ENCODE measurements at regions not wholly inside any gene's neighbourhood (a gene's known extent, or its start where the extent isn't known, plus 50 kb on each side); places are given as distances from the start of the nearest gene placed in this dataset.
"Not testable (repeated sequence)": the region's sequence is repeated elsewhere in the genome, so short reads cannot be mapped to it uniquely, and the experiment has no call there.

- H3K27me3 ChIP-seq (ENCODE audit: insufficient read depth, low read depth): no peaks in the 10 kb centered on the region
- H4K20me1 ChIP-seq (ENCODE audit: insufficient read depth): no peaks in the 10 kb centered on the region
- H3K9ac ChIP-seq: no peak overlapping the region
- TF ChIP-seq, protein P1, sequence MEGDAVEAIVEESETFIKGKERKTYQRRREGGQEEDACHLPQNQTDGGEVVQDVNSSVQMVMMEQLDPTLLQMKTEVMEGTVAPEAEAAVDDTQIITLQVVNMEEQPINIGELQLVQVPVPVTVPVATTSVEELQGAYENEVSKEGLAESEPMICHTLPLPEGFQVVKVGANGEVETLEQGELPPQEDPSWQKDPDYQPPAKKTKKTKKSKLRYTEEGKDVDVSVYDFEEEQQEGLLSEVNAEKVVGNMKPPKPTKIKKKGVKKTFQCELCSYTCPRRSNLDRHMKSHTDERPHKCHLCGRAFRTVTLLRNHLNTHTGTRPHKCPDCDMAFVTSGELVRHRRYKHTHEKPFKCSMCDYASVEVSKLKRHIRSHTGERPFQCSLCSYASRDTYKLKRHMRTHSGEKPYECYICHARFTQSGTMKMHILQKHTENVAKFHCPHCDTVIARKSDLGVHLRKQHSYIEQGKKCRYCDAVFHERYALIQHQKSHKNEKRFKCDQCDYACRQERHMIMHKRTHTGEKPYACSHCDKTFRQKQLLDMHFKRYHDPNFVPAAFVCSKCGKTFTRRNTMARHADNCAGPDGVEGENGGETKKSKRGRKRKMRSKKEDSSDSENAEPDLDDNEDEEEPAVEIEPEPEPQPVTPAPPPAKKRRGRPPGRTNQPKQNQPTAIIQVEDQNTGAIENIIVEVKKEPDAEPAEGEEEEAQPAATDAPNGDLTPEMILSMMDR (conservative IDR thresholded peaks at IDR 0.05; ENCODE audit: low read depth, low read length): no peak
- H3K4me3 ChIP-seq (IDR thresholded peaks at IDR 0.05; ENCODE audit: insufficient read depth, low read depth, low read length): no peak overlapping the region
- H3K4me1 ChIP-seq (ENCODE audit: low read depth, poor library complexity, severe bottlenecking): no peaks in the 10 kb centered on the region
- H2AFZ ChIP-seq (ENCODE audit: low read depth): no peak overlapping the region
- H3K27ac ChIP-seq: no peak overlapping the region
- H3K79me2 ChIP-seq (ENCODE audit: insufficient read depth, low read depth): no peaks in the 10 kb centered on the region
- H3K36me3 ChIP-seq (ENCODE audit: insufficient read depth): no peaks in the 10 kb centered on the region
- no peak overlapping the region for H3K4me2 ChIP-seq
Measured at GRCh38 chr2:107719141-107719540, 107.6 kb upstream of the RGPD4 start.

- Histone ChIP-seq H2AFZ (ENCODE audit: low read depth) (no peak overlapping the region), H3K4me3 (IDR thresholded peaks at IDR 0.05; ENCODE audit: insufficient read depth, low read depth, low read length) (no peak overlapping the region), H3K27me3 (ENCODE audit: insufficient read depth, low read depth) (no peaks in the 10 kb centered on the region), H3K36me3 (ENCODE audit: insufficient read depth) (no peaks in the 10 kb centered on the region), H4K20me1 (ENCODE audit: insufficient read depth) (no peaks in the 10 kb centered on the region), H3K79me2 (ENCODE audit: insufficient read depth, low read depth) (no peaks in the 10 kb centered on the region), H3K27ac (no peak overlapping the region), H3K4me1 (ENCODE audit: low read depth, poor library complexity, severe bottlenecking) (no peaks in the 10 kb centered on the region), H3K9ac (no peak overlapping the region), H3K4me2 (no peak overlapping the region)
- TF ChIP-seq, protein P1 (conservative IDR thresholded peaks at IDR 0.05; ENCODE audit: low read depth, low read length): no peak
Measured at GRCh38 chr2:107719836-107720235, 106.9 kb upstream of the RGPD4 start.

DNA sequence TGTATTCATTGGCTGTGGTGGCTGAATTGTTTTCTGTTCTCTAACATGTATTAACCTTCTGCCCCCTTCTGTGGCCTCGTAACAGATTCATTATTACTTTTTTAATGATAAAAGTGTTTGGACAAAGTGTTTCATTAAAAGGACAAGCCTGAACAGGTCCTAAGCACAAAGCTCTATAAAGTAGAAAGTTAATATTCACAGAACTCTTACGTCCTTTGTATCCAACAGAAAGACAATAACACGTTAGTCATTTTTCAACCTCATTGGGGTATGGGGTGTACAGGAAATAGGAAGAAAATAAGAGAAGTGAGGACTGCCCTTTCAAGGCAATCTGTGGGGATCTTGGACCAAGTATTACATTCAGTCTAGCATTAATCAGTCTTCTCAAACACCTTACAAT, 105.5 kb upstream of the RGPD4 start:
- no peaks in the 10 kb centered on the region for H3K27me3 ChIP-seq (ENCODE audit: insufficient read depth, low read depth)
- H3K4me1 ChIP-seq (ENCODE audit: low read depth, poor library complexity, severe bottlenecking): no peaks in the 10 kb centered on the region
- no peak overlapping the region for H3K4me3 ChIP-seq (IDR thresholded peaks at IDR 0.05; ENCODE audit: insufficient read depth, low read depth, low read length)
- H4K20me1 ChIP-seq (ENCODE audit: insufficient read depth): no peaks in the 10 kb centered on the region
- H3K79me2 ChIP-seq (ENCODE audit: insufficient read depth, low read depth): no peaks in the 10 kb centered on the region
- no peak overlapping the region for H2AFZ ChIP-seq (ENCODE audit: low read depth)
- no peak overlapping the region for H3K9ac ChIP-seq
- H3K27ac ChIP-seq: no peak overlapping the region
- no peaks in the 10 kb centered on the region for H3K36me3 ChIP-seq (ENCODE audit: insufficient read depth)
- no peak overlapping the region for H3K4me2 ChIP-seq
- TF ChIP-seq, protein P1 (conservative IDR thresholded peaks at IDR 0.05; ENCODE audit: low read depth, low read length): no peak

- Histone ChIP-seq H2AFZ (ENCODE audit: low read depth) (no peak overlapping the region), H3K27ac (no peak overlapping the region), H3K4me3 (IDR thresholded peaks at IDR 0.05; ENCODE audit: insufficient read depth, low read depth, low read length) (no peak overlapping the region), H3K79me2 (ENCODE audit: insufficient read depth, low read depth) (no peaks in the 10 kb centered on the region), H3K36me3 (ENCODE audit: insufficient read depth) (no peaks in the 10 kb centered on the region), H3K4me2 (no peak overlapping the region), H4K20me1 (ENCODE audit: insufficient read depth) (no peaks in the 10 kb centered on the region), H3K27me3 (ENCODE audit: insufficient read depth, low read depth) (no peaks in the 10 kb centered on the region), H3K9ac (no peak overlapping the region), H3K4me1 (ENCODE audit: low read depth, poor library complexity, severe bottlenecking) (no peaks in the 10 kb centered on the region)
- TF ChIP-seq, protein P1 (conservative IDR thresholded peaks at IDR 0.05; ENCODE audit: low read depth, low read length): no peak
Measured at GRCh38 chr2:107721586-107721985, 105.1 kb upstream of the RGPD4 start.

DNA sequence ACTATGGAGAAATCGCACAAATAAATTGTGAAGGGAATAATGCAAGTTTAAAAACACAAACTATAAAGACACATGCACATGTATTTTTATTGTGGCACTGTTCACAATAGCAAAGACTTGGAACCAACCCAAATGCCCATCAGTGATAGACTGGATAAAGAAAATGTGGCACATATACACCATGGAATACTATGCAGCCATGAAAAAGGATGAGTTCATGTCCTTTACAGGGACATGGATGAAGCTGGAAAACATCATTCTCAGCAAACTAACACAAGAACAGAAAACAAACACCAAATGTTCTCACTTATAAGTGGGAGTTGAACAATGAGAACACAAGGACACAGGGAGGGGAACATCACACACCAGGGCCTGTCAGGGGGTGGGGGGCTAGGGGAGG, 100.9 kb upstream of the RGPD4 start:
- H3K4me2 ChIP-seq; H3K9ac ChIP-seq; H3K4me1 ChIP-seq (ENCODE audit: low read depth, poor library complexity, severe bottlenecking); H3K27me3 ChIP-seq (ENCODE audit: insufficient read depth, low read depth); H2AFZ ChIP-seq (ENCODE audit: low read depth); H3K4me3 ChIP-seq (IDR thresholded peaks at IDR 0.05; ENCODE audit: insufficient read depth, low read depth, low read length); H4K20me1 ChIP-seq (ENCODE audit: insufficient read depth); H3K27ac ChIP-seq; H3K79me2 ChIP-seq (ENCODE audit: insufficient read depth, low read depth); H3K36me3 ChIP-seq (ENCODE audit: insufficient read depth): not testable (repeated sequence)
